VCaP (cell line): ENCODE measurements at regions not wholly inside any gene's neighbourhood (a gene's known extent, or its start where the extent isn't known, plus 50 kb on each side); places are given as distances from the start of the nearest gene placed in this dataset.

Source experiments
- H3K27ac ChIP-seq: fragments of 450-650 bp; 2 replicates; pipeline ENCODE4 v1.5.1; 2017
- TF ChIP-seq, protein P1 (sequence below): fragments of 450-650 bp; conservative IDR thresholded peaks from 2 replicates; pipeline ENCODE4 v1.5.1; 2017; ENCODE audit warnings: mild to moderate bottlenecking, moderate library complexity

DNA sequence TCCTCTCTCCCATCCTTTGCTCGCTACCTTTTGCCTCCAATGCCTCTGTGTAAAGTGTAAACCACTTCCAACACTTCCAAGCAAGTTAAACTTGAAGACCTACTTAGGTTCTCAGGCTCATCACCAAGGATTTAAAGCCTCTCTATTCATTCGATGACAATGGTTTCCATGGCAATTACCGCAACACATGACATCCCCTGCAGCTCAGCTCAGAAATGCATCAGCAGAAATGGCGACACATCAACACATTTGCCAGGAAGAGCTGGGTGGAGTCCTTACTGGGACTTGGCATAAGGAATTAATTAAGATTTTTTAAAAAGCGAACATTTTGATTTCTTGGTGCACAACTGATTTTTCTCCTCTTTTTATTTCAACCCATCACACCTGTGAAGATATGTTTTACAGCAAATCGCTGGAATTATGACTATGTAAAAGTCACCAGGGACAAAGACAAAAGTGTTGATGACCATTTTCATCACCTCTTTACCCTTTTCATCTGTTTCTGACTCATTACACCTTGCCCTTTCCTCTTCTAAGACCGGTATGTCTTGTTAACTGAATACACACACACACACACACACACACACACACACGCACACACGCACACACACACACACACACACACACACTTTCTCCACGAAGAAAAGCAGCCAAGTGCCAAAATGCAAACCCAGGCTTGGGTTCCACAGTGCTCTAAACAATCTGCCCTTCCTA, 453.4 kb upstream of the CELF2 start:
- TF ChIP-seq, protein P1, sequence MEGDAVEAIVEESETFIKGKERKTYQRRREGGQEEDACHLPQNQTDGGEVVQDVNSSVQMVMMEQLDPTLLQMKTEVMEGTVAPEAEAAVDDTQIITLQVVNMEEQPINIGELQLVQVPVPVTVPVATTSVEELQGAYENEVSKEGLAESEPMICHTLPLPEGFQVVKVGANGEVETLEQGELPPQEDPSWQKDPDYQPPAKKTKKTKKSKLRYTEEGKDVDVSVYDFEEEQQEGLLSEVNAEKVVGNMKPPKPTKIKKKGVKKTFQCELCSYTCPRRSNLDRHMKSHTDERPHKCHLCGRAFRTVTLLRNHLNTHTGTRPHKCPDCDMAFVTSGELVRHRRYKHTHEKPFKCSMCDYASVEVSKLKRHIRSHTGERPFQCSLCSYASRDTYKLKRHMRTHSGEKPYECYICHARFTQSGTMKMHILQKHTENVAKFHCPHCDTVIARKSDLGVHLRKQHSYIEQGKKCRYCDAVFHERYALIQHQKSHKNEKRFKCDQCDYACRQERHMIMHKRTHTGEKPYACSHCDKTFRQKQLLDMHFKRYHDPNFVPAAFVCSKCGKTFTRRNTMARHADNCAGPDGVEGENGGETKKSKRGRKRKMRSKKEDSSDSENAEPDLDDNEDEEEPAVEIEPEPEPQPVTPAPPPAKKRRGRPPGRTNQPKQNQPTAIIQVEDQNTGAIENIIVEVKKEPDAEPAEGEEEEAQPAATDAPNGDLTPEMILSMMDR = no peak

GRCh38 chr10:10576937-10577336, 440.7 kb upstream of the CELF2 start:
- H3K27ac ChIP-seq = no peak overlapping the region
- TF ChIP-seq, protein P1 = no peak

More for the DNA sequence above, 453.4 kb upstream of the CELF2 start:
- H3K27ac ChIP-seq = no peak overlapping the region

- no peak overlapping the region for H3K27ac ChIP-seq
- TF ChIP-seq, protein P1 = no peak
Observed at GRCh38 chr10:10579709-10580108, 438.0 kb upstream of the CELF2 start.

- TF ChIP-seq, protein P1 = no peak
- no peak overlapping the region for H3K27ac ChIP-seq
Observed at GRCh38 chr10:10584161-10584560, 433.5 kb upstream of the CELF2 start.

DNA sequence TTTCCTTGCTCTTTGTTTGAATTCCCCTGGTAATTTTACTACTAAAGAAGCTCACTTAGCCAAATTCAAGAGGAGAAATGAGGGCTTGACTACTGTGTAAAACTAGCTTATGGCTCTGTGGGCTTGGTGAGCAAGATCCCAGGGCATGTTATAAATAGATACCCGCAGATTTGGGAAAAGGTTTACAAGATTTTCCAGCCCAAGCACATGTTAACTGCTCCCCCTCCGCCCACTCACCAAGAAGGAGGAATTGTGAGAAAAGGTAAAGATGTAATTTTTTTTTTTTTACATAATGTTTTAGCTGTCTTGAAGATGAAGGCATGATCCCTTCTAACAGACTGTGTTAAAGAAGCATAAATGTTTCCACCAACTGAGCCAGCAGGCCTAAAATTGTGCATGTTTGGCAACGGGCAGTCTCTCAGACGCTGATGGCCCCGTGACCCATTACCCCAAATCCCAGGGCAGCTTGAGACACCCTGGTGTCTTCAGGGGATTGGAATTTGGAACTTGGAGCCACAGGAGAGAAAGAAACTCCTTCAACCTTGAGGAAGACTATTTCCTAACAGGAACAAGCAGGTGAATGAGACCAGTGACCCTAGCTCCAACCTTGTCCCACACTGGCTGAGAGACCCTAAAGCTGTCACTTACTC, 429.8 kb upstream of the CELF2 start:
- TF ChIP-seq, protein P1 = no peak
- no peak overlapping the region for H3K27ac ChIP-seq

GRCh38 chr10:10589540-10590303, 427.9 kb upstream of the CELF2 start:
- TF ChIP-seq, protein P1 = no peak
- no peak overlapping the region for H3K27ac ChIP-seq

GRCh38 chr10:10591715-10592341, 425.8 kb upstream of the CELF2 start:
- no peak overlapping the region for H3K27ac ChIP-seq
- TF ChIP-seq, protein P1 = no peak
